ENCODE measurements at regions not wholly inside any gene's neighbourhood (a gene's known extent, or its start where the extent isn't known, plus 50 kb on each side); places are given as distances from the start of the nearest gene placed in this dataset.
"Not testable (repeated sequence)": the region's sequence is repeated elsewhere in the genome, so short reads cannot be mapped to it uniquely, and the experiment has no call there.

DNA sequence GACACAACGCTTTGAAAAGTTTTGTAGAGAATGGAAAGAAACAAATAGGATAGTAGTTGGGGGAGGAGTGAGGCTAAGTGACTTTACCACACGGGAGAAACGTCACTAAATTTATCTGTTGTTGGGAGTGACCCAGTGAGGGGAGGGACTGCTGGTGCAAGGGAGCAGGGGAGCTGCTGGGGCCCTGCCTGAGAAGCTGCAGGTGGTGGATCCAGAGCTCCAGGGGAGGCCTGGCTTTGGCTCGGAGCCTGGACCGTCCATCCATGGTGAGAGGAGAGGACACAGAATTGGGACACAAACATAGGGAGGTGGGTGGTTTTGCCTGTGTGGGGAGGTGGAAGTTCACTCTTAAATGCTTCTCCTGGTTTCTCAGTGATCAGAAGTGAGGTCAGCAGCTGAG lies 107.6 kb downstream of the GOSR1 start:
- no peak for DNase-seq (ENCODE audit: low spot score)

DNA sequence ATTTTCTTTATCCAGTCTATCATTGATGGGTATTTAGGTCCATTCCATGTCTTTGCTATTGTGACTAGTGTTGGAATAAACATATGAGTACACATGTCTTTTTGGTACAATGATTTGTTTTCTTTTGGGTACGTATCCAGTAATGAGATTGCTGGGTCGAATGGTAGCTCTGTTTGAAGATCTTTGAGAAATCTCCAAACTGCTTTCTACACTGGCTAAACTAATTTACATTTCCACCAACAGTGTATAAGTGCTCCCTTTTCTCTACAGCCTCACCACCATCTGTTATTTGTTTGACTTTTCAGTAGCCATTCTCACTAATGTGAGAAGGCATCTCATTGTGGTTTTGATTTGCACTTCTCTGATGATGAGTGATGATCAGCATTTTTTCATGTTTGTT lies 103.7 kb downstream of the GOSR1 start:
- DNase-seq (ENCODE audit: low spot score) = no peak

DNA sequence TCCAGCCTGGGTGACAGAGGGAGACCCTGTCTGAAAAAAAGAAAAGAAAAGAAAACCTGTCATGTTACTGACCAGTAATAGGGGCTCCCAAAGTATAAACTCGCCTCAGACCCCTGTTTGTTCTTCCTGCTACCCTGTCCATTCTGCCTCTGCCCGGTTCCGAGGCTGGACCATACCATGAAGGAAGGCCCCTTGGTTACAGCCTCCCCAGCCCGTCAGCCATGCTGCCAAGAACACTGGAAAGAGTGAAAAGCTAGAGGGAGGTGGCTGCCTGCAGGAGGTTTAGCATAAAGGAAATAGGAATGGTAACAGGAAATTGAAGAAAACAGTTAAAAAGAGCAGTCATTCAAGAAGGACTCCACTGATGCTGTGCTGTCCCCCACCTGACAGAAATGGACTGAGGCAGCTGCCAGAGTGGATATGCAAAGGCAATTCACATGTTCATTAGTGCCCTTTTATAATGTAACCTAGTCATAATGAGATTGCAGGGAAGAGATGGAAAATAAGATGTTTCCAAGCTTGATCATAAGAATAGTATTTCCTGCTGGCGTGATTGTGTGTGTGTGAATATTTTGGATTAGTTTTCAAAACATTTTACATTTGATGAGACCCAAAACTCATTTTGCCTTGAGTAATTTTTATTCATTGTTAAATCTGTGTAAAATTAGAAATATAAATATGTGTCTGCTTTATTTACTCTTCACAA lies 102.6 kb downstream of the GOSR1 start:
- no peak for DNase-seq (ENCODE audit: low spot score)

DNA sequence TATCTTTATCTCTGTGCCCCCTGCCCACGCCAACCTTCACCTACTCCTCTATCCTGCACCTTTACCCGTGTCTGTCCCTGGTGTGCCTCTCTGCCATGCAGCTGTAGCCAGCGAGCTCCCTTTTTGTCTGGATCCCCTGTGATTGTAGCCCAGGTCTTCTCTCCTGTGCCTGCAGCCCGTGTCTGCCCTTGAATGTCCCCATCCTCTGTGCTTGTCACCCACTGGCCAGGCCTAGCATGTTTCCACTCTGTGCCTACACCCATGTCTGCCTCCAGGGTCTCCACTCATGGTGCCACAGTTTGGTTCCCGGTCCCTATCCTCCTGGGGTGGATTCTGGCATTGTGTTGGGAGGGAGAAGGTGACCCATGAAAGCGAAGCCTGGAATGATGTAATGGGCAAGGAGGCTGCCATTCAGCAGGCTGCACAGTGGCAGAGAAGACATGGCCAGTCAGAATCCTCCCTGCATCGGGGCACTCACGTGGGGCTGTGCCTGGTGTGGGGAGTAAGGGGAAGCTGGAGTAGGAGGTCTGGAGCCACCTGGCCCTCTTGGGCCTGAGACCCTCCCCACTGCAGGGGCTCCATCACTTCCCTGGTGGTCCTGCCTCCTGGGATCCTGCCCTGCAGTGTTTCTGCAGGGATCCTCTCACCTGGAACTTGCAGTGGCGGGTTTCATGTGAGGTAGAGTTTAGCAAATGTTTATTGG lies 101.0 kb downstream of the GOSR1 start:
- not testable (repeated sequence) for DNase-seq (ENCODE audit: low spot score)

Data from globus pallidus (tissue), 1 donor.